GM21390 (cell line): ENCODE measurements at regions not wholly inside any gene's neighbourhood (a gene's known extent, or its start where the extent isn't known, plus 50 kb on each side); places are given as distances from the start of the nearest gene placed in this dataset.

ENCODE experiments used
- ATAC-seq: cut with Tn5 transposase; IDR thresholded peaks from one replicate; pipeline ENCODE4 v1.9.1; 2021; ENCODE audit not compliant: unreplicated experiment

DNA sequence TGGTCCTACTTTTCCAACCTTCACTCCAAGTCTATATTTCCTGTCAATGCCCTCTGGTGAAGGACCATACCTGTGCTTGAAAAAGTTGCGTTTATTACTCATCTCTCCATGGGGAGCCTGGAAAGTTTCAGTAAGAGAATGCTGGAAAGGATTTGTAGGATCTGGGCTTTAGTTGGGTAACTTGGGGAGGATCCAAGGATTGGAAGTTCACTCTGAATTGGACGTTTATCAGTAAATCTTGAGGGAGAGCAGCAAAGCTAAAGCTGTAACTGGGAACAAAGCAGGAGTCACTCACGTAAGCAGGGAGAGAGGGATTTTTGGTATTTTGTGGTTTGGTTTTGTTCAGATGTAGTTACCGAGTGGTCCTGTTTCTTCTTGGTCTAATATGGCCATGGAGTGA is 51.4 kb upstream of the NPVF start:
- no peak for ATAC-seq

DNA sequence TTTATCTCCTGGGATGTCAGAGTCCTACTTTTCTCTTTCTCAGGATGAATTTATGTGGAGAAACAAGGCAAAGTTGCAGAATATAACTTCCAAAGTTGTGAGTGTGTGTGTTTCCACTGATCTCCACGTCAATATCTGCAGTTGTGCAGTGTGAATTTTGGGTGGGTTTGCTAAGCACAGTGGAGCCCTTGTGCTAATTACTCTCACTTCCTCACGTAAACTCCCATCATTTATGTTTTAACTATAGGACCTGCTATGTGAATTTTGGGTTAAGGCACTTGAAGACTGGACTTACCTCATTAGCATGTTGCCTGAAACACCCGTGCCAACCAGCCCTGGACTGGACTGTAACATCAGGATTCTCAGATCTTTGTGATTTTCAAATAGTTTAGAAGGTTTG is 51.9 kb upstream of the NPVF start:
- ATAC-seq, result no peak

DNA sequence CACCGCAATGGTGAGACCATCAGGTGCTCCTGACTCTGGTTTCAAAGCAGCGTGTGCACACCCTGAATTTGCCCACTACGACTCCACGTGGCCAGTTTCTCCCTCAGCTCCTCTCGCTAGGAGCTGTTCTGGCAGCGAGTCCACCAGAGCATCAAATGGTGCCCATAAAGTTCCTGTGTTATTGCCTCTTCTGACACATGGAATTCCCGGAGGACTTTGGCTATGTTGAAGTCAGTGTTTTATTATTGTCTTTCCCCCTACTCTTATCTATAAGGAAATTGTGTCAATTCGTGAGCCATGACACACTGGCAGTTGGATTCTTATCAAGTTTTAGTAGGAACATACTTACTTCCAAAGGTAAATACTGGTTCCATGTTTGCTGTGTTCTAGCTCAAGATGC is 53.9 kb upstream of the NPVF start:
- ATAC-seq, result no peak

DNA sequence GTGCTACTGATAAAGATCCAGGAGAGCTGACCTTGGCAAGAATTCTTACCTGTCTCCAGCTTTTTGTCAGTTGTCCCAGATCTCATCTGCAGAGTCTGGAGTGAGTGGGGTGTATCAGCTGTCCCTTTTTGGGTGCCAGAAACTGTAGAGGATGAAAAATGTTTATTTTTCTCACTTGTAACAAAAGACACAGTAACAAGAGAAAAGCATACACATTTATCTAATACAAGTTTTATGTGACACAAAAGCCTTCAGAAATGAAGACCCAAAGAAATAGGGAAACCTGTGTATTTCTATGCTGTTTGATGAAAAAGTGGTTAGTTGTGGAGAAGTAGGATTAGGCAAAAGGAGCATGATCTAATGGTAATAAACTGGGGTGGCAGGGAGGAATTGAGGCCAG is 58.5 kb upstream of the NPVF start:
- no peak for ATAC-seq

DNA sequence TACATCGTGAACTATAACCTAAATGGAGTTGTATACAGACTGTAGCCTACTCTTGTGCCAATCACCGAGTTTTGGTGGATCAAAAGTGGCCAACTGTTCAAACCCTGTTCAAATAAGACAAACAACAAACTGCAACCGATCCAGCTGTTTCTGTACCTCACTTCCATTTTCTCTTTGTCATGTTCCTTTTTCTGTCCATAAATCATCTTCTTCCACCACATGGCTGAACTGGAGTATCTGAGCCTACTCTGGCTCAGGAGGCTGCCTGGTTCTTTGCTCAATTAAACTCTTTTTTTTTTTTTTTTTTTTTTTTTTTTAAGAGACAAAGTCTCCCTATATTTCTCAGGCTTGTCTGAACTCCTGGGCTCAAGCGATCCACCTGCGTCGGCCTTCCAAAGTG is 59.0 kb upstream of the NPVF start:
- no peak for ATAC-seq

DNA sequence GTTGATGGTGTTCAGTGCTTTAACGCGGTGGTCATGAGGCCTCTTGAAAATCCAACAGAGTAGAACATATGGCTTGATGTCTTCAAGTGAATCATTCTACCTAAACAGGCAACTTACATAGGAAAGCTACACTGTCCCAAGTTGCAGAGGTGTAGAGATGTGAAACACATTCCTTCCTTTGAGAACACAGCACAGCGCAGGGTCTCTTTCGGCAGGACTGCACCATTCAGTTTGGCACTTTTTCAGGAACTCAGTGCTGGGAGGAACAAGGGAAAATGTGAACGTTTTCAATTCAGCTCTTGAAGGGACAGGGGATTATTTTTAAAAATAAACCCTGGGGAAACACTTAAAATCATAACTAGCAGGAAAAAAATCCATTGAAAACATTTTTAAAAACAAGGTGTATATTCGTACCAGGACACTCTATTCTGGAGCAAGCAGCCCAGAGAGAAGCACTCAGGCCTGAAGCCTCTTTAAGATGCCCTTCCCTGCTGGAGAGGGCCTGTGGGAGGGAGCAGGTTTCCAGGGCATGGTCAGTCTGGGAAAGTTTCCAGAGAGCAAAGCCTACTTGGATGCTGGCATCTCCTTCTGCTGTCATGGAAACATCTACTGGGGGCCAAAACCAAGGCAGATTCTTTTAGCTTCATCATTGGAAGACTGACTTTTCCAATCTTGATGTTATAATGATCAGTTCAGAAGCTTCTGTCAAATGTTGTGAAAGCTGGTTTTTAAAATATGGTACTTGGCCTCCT is 60.4 kb upstream of the NPVF start:
- ATAC-seq, result no peak

DNA sequence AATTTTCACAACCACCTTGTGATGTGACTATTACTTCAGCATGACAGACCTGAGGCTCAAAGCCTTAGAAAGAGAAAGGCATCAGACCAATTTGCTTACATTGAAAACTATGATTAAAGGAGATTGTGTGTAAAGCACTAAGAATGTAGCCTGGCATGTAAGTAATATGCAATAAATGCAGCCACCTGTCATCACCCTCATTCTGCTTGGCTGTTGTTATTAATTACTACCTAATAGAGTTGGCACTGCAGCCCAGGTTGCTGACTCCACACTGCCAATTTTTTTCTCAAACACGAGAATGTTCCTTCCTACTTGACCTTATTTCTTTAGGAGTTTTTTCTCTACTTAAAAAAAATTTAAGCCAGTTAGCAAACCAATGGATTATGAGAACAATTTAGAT is 61.2 kb upstream of the NPVF start:
- no peak for ATAC-seq

DNA sequence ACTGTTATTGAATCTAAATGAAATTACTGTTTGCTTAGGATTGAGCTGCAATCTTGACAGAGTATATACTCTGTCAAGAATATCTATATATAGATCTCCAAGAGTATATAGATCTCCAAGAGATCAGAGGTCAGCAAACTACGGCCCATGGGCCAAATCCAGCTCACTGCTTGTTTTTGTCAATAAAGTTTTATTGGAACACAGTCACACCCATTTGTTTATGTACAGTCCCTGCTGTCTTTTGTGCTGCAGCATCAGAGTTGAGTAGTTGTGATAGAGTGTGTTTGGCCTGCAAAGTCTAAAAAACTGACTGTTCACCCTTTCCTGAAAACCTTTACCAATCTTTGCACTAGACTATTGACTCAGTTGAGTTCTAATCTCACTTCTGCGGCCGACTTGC is 66.3 kb upstream of the NPVF start:
- no peak for ATAC-seq

DNA sequence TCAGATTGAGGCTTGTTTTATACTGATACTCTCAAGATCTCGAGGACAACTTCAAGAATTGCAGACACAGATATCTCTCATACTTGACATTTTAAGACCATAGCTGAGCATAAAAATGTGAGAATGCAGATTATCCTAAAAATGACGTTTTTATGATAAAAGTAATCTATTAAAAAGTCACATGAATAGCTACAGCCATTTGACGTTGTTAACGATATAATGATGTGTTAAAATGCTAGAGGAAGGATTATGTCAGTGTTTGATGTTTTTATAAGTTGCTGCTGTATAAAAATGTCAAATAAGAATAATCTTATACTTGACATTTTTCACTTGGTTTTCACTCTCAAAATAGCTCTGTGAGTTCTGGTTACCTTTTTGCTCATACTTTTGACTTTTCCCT is 67.1 kb upstream of the NPVF start:
- ATAC-seq, result no peak

DNA sequence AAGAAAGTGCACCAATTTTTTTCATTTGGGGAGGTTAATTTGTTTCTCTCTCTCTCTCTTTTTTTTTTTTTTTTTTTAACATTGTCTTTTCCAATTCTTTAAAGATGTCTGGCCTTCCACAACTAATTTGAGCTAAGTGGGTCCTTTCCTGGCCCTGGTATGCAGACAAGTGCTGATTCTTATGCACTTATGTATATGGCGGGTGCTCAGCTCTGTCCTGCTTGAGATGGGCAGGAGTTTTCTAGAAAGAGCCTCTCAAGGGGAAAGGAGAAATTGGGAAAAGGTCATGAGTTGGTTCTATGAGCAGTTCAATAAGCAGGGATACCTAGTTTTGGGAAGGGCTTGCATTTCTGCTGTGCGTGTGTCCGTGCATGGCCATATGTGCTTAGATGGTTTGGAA is 67.8 kb upstream of the NPVF start:
- no peak for ATAC-seq

DNA sequence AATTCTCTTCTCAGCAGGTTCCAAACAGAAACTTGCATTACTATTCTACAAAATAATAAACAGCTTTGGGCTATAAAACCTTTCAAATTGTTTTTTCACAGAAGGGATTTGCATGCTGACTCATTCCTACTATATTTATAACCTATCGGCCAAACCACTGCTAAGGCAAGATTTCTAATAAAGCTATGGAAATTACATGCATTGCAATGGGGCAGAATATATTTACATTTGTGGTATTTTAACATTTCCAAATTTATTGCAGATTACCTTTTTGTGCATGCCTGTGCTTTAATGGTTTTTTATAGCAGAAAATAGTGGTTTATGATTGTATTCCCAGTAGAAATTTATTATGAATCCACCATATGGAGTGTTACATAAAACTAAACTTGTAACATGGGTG is 69.0 kb upstream of the NPVF start:
- no peak for ATAC-seq

DNA sequence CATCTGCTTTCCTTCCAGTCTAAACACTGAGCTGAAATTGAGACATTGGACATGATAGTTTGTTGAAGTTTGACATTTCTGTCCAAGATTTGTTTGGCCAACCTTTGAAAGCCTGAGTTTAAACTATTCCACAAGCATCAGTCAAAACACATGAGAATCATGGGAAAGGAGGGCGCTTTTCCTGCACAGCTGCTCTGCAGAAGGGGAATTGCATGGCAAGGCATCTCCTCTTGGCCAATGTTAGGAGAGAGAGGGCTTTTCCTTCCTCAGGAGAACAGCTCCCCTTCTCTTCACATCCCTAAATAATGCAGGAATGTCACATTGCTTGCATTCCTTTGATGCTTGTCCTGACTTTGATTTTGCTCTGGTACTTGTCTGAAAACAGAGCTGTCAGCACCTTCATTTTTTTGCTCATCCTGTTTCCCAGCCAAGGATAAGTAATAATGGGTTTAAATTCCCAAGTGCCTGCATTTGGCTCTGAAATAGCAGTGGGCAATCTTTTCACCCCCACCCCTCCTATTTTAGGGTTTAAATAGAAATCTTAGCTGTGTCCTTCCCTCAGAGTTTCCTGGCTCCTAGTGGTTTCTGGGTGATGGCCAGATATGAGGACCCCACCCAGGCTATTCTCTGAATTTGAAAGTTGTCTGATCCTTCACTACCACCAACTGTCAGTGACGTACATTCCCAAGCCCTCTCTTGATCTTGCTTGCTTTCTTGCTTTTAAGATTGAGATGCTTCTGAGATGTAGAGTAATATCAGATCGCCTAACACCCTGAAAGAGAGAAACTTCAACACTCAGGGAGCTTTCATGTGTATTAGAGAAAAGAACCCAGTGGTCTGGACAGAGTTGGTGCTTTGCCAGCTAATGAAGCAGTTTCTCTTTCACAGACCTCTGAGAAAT is 75.2 kb upstream of the NPVF start:
- ATAC-seq, result no peak

DNA sequence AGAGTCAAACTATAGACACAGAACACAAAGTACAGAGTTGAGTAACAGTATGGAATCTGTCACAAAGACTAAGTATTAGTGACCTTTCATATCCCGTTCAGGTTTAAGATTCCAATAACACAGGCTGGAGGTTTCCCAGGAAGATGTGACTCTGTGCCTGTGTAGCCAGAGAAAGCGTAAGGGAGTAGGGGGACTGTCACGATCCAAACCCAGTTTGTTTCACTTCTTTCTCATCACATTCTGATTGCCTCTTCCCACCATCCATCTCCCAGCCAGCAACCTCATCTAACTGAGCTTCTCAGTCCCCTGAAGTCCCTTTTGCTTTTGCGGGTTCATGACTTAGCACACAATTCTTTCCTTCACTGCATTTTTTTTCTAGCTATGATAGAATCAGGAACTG is 76.4 kb upstream of the NPVF start:
- ATAC-seq, result no peak

DNA sequence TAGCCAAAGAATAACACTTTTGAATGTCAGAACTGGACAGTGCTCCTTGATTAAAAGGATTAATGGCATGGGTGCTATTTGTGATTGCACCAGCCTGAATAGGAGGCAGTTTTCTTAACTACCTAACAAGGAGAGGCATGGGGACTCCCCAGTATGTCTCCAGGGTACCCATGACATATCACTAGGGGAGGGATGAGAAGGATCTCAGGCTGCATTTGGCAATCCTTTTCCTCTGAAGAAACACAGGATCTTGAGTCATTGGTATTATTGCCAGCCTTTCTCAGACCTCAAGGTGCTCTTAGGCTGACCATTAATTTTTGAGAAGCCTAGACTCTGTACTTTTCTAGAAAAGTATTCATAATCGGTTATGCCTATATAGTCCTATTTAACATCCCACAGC is 77.5 kb upstream of the NPVF start:
- no peak for ATAC-seq

DNA sequence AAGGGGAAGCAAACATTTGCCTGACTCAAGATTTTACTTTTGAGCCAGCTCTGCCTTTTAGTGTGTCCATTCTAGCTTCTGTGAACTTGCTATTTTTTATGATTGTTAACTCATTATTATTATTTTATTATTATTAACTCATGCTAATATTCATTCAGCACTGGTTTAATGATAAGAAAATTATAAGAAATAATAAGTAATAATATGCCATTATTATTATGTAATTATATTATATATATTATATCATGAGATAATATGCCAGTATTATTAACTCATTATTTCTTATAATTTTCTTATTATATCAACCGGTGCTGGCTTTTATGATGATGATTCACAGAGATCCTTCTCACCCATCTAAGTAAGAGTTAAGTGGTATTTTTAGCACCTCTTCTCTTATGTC is 79.3 kb upstream of the NPVF start:
- no peak for ATAC-seq

DNA sequence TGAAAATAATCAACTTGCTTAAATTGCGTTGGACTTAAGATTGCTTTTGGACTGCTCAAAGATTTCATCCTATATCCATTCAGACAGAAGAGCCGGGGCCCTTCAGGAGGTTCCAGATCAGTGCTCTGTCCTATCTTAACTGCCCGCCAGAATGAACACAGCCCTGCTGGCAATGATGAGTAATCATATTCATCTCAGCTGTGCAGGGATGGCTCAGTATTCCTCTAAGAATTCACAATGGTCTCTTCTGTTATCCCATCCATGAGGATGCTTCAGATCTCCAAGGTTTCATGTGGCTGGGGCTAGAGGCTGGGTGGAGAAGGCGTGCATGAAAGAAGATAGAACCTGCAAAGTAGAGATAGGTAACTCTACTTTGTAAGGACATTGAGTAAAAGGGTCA is 80.0 kb upstream of the NPVF start:
- no peak for ATAC-seq

DNA sequence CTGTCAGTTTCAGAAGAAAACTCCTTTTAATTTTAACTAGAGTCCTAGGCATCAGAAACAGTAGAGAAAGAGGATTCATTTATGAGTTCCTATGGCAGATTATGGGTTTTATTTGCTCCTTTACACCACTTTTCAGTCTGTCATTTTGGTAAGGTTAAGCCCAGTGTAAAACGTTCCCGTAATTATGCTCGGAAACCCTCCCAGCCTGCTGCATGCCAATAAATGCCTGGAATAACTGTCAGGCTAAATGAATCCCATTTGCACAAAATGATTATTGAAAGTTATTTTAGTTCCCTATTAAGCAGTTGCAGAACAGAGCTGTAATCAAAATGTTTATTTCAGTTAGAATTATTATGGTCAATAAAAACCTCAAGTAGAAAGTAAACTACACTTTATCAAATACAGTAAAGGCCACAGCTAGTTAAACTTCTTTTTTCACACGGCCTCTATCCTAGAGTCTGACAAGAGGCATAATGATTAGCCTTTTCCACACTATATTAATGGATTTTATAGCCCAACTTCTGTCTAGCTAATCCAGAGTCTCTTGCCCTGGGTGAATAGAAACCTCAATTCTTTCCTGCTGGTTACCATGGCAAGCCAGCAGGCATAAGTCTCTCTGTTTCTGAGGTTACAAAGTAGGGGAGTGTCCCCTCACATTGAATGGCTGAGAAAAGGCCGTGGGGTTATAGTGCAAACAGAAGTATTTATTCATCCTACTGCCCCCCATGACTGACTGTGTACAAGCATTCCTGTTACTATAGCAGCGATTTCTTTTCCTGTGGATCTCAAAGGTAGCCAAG is 80.8 kb upstream of the NPVF start:
- no peak for ATAC-seq

DNA sequence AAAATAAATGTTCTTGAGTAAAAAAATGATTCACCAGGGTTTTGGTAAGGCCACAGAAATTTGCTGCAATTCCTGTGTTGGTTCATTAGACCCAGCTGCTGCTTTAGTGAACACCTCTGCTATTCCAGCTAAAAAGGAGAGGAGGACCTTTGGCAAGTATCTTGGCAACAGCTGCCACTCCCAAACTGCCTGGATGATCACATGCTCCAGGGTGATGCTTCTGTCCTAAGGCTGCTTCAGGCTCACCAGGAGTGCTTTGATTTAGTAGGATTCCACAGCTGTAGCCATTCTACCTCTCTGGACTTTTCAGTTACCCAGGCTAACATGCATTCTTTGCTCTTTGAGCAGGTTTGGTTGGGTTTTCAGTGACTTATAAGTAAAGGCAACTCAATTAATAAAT is 82.6 kb upstream of the NPVF start:
- ATAC-seq, result no peak

DNA sequence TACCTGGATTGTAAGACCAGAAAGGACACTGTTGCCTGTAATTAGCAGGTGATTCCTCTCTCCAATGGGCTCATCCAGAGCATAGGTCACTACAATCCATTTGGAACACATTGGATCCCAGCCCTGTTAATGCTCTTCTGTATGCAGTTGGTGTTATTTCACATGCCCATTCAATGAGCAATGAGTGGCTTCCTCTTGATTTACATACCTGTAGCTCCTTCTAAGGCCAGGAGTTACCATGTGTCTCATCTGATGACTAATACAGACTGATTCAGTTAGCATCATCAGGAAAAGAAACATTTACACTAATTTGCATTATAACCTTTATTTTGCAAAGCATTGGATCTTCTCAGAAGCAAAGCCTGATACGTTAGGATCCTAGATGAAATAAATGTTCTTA is 83.1 kb upstream of the NPVF start:
- ATAC-seq, result no peak

DNA sequence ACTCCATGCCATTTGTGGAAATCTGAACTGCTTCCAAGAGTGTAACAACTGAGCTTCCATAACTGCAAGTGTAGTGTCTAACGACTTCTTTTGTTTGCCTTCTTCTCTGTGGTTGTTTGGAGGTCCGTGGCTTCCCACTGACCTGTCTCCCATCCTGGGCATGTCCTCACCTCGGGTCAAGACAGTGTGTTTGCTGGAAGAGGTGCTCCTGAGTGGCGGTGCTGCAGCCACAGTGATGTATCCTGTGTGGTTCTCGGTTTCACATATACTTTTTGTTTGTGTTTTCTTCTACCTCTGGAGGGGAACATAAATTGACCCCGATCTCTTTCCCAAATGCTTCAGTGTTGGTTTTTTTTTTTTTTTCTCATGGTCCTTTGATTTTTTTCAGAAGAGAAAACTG is 84.7 kb upstream of the NPVF start:
- no peak for ATAC-seq

DNA sequence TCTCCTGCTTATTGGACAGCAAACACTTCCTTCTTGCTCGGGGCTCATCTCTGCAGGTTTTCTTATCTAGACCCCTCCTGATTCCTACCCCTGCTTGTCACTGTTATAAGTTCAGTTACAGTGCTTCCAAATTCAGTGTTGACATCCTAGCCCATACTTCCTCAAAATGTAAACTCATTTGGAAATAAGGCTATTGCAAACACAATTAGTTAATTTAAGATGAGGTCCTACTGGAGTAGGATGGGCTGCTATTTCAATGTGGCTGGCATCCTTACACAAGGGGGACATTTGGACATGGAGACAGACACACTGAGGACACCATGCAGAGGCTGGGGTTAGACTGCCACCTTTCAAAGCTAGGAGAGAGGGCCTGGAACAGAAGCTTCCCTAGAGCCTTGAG is 85.2 kb upstream of the NPVF start:
- no peak for ATAC-seq
